ENCODE measurements at regions not wholly inside any gene's neighbourhood (a gene's known extent, or its start where the extent isn't known, plus 50 kb on each side); places are given as distances from the start of the nearest gene placed in this dataset.
A peak's percentile ranks its signal among the peaks of the same experiment; 100 is the strongest.

DNA sequence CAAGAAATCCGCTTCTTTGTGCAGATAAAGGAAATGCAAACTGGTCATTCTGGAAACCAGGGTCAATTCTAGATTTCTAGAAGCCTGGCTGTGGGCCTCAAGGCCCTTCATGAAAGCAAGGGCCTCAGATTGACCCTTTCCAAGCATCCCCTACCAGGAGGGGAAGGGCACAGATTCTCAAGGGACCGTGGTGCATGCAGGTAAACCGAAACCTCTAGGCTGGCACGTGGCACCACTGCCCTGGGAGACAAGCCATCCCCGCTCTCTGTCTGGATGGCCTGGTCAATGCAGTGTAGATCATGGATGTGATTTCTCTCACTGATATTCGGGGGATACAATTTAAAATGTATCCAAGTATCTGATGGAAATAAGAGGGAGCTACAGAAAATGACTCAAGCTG, 69.4 kb downstream of the TOMM20 start:
- WGBS (ENCODE audit: insufficient coverage), result 50% methylated on average over 2 of the region's 6 CpGs
- Histone ChIP-seq H3K4me3 (ENCODE audit: low read depth, low read length) (no peak overlapping the region), H3K36me3 (ENCODE audit: control insufficient read depth, insufficient read depth, low read length) (no peaks in the 10 kb centered on the region), H3K27me3 (ENCODE audit: control insufficient read depth, insufficient read depth, low read length) (no peaks in the 10 kb centered on the region), H3K9me3 (ENCODE audit: control insufficient read depth, insufficient read depth, low read length) (no peaks in the 10 kb centered on the region), H3K4me1 (ENCODE audit: control insufficient read depth, insufficient read depth, low read length) (peaks cover 6% of the 10 kb centered on the region), H3K27ac (ENCODE audit: low read depth, low read length) (no peak overlapping the region)
- no peak for DNase-seq (ENCODE audit: low read depth in 4 of 6, low spot score in 6 of 6)

DNA sequence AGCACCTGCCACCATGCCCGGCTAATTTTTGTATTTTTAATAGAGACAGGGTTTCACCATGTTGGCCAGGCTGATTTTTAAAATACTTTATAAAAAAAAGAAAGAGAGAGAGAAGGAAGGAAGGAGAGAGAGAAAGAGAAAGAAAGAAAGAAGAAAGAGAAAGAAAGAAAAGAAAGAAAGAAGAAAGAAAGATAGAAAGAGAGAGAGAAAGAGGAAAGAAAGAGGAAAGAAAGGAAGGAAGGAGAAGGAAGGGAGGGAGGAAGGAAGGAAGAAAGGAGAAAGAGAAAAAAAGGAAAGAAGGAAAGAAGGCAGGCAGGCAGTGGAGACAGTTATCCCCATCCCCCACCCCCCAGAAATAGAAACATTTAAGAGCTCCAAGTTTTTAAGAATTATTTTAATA, 69.9 kb downstream of the TOMM20 start:
- no CpG with 5 or more reads among the region's 1 CpG for WGBS (ENCODE audit: insufficient coverage)
- no peaks in the 10 kb centered on the region for H3K27me3 ChIP-seq (ENCODE audit: control insufficient read depth, insufficient read depth, low read length)
- no peak overlapping the region for H3K4me3 ChIP-seq (ENCODE audit: low read depth, low read length)

DNA sequence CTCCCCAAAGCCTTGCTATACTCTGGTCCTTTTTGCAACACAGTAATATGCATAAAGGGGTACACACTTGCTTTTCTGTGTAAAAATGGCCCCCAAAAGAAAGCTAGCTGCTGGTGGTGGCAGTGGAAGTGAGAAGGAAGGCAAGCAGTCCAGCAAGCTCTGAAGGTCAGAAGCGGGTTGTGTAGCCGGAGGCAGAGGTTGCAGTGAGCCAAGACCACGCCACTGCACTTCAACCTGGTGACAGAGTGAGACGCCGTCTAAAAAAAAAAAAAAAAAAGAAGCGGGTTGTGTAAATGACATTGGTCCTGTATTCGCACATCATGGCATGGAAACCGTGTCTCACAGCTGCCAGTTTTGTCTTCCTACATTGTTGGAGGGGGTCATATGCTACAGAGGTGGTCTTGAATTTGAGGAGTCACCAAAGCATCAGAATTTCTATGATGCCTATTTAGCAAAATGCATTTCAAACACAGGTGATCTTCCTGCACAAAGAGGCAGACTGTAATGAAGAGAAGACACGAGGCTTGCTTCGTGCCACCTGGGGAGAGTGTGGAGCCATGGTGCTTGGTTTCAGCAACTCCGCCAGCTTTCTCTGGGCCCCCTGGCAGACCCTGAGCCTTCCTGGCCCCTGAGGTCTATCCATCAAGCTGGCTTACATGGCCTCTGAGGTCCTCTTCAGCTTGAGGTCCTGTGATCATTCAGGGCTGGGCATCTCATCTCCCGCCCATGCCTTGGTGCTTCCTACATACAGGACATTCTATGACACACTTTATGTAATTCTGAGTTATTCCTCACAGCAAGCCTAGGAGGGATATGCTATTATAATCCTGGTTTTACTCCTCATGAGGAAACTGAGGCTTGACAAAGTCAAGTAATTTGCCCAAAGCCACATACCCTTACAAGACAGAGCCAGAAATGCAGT, 71.0 kb downstream of the TOMM20 start:
- H3K9me3 ChIP-seq (ENCODE audit: control insufficient read depth, insufficient read depth, low read length), result no peaks in the 10 kb centered on the region
- H3K27me3 ChIP-seq (ENCODE audit: control insufficient read depth, insufficient read depth, low read length), result no peaks in the 10 kb centered on the region
- H3K27ac ChIP-seq (ENCODE audit: low read depth, low read length), result no peak overlapping the region
- no peak overlapping the region for H3K4me3 ChIP-seq (ENCODE audit: low read depth, low read length)
- H3K4me1 ChIP-seq (ENCODE audit: control insufficient read depth, insufficient read depth, low read length), result peaks cover 7% of the 10 kb centered on the region
- H3K36me3 ChIP-seq (ENCODE audit: control insufficient read depth, insufficient read depth, low read length), result no peaks in the 10 kb centered on the region
- no peak for DNase-seq (ENCODE audit: low read depth in 4 of 6, low spot score in 6 of 6)
- 91% methylated on average over 8 of the region's 12 CpGs for WGBS (ENCODE audit: insufficient coverage)

More for the DNA sequence above, 69.9 kb downstream of the TOMM20 start:
- peaks cover 6% of the 10 kb centered on the region for H3K4me1 ChIP-seq (ENCODE audit: control insufficient read depth, insufficient read depth, low read length)
- H3K9me3 ChIP-seq (ENCODE audit: control insufficient read depth, insufficient read depth, low read length), result no peaks in the 10 kb centered on the region
- no peaks in the 10 kb centered on the region for H3K36me3 ChIP-seq (ENCODE audit: control insufficient read depth, insufficient read depth, low read length)
- no peak for DNase-seq (ENCODE audit: low read depth in 4 of 6, low spot score in 6 of 6)
- no peak overlapping the region for H3K27ac ChIP-seq (ENCODE audit: low read depth, low read length)

DNA sequence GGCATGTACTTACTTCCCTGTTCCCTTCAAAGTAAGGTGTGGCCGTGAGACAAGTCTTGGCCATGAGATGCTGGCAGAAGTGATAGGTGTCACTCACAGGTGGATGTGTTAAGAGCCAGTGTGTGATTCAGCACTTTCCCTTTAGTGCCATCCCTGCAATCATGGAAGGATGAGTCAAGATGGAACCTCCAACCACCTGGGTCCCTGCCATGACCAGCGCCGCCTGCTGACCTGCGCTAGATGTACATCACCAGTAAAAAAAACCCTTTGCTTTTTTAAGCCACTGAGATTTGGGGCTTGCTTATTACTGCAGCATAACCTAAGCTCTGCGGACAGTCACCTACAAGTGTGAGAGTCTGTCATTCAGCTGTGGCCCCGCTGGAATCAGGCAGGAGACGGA, 71.7 kb downstream of the TOMM20 start:
- H3K27ac ChIP-seq (ENCODE audit: low read depth, low read length), result no peak overlapping the region
- WGBS (ENCODE audit: insufficient coverage), result 100% methylated on average over 3 of the region's 7 CpGs
- no peak for DNase-seq (ENCODE audit: low read depth in 4 of 6, low spot score in 6 of 6)
- no peaks in the 10 kb centered on the region for H3K27me3 ChIP-seq (ENCODE audit: control insufficient read depth, insufficient read depth, low read length)
- no peaks in the 10 kb centered on the region for H3K9me3 ChIP-seq (ENCODE audit: control insufficient read depth, insufficient read depth, low read length)
- no peak overlapping the region for H3K4me3 ChIP-seq (ENCODE audit: low read depth, low read length)
- peaks cover 10% of the 10 kb centered on the region for H3K4me1 ChIP-seq (ENCODE audit: control insufficient read depth, insufficient read depth, low read length)
- H3K36me3 ChIP-seq (ENCODE audit: control insufficient read depth, insufficient read depth, low read length), result no peaks in the 10 kb centered on the region

DNA sequence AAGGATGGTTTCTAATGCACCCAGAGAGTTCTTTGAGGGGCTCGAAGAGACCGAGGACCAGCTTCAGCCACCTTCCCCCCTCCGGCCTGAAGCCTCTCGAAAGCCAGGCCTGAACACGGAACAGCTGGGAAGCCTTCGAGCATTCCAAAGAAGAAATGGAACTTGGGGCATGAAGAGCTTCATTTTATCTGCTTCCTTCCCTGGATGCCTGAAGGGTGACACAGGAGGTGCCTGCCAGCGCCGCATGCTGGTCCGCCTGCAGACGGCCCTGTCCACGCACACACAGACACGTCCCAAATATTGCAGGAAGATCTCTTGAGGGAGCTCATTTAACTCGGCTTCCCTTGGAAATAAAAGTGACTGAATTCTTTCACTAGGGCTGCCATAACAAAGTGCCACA, 73.7 kb downstream of the TOMM20 start:
- Histone ChIP-seq H3K27me3 (ENCODE audit: control insufficient read depth, insufficient read depth, low read length) (no peaks in the 10 kb centered on the region), H3K27ac (ENCODE audit: low read depth, low read length) (no peak overlapping the region), H3K4me3 (ENCODE audit: low read depth, low read length) (no peak overlapping the region), H3K4me1 (ENCODE audit: control insufficient read depth, insufficient read depth, low read length) (peaks cover 9% of the 10 kb centered on the region), H3K36me3 (ENCODE audit: control insufficient read depth, insufficient read depth, low read length) (no peaks in the 10 kb centered on the region), H3K9me3 (ENCODE audit: control insufficient read depth, insufficient read depth, low read length) (no peaks in the 10 kb centered on the region)
- WGBS (ENCODE audit: insufficient coverage), result 97% methylated on average over 12 of the region's 13 CpGs
- no peak for DNase-seq (ENCODE audit: low read depth in 4 of 6, low spot score in 6 of 6)

DNA sequence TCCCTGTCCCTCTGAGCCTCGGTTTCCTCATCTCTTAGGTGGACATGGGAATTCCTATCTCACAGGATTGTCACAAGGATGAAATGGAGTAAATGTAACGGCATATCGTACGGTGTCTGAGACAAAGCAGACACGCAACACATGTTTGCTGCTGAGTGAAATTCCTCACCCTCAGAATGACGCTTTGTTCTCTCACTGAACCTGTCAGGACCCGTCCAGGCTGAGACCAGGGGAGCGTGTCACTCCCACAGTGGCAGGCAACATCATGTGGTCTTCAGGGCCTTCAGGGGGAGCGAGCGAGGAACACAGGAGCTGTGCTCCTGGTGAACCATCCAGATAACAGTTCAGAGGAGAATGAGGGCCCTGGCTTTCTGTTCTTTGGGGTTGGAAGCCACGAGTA, 74.2 kb downstream of the TOMM20 start:
- WGBS (ENCODE audit: insufficient coverage), result 97% methylated on average over 10 of the region's 11 CpGs
- H3K27ac ChIP-seq (ENCODE audit: low read depth, low read length), result no peak overlapping the region

DNA sequence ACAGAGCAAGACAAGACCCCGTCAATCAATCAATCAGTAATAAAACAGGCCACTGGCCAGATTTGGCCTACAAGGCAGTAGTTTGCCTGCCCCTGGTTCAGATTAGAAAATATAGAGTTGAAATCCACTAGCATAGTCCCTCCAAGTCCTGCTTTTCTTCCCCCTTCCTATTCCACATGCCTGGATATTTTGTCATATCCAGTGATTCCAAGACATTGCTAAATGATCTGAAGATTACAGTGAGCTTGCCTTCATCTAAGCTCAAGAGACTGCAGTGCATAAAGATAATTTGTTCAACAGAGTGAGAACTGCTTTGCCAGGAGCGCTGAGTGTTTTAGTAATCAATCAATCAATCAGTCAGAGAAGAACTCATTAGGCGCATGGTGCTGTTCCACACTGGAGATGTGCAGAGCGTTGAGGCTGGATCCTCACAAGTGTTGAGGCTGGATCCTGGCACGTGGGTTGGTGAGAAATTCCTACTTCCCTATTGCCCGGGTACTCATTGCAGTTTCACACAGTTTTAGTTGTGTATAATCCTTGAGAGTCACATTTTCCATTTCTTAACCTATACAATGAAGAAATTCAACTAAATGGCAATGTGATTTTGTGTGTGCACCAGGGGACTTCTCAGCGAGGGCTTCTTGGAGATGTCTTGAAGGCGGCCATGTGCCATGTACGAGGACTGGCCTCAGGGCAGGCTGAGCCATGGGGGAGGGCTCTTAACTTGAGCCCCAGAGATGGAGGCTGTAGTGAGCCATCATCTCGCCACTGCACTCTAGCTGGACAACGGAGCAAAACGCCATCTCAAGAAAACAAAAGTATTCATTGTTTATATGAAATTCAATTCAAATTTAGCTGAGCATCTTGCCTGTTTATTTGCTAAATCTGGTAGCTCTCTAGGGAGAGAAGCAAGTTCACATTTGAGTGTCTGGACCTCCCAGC, 76.3 kb downstream of the TOMM20 start:
- no peak overlapping the region for H3K4me3 ChIP-seq (ENCODE audit: low read depth, low read length)
- H3K4me1 ChIP-seq (ENCODE audit: control insufficient read depth, insufficient read depth, low read length), result peaks cover 27% of the 10 kb centered on the region
- no peaks in the 10 kb centered on the region for H3K27me3 ChIP-seq (ENCODE audit: control insufficient read depth, insufficient read depth, low read length)
- 69% methylated on average over 4 of the region's 12 CpGs for WGBS (ENCODE audit: insufficient coverage)
- H3K27ac ChIP-seq (ENCODE audit: low read depth, low read length), result no peak overlapping the region
- no peaks in the 10 kb centered on the region for H3K36me3 ChIP-seq (ENCODE audit: control insufficient read depth, insufficient read depth, low read length)
- H3K9me3 ChIP-seq (ENCODE audit: control insufficient read depth, insufficient read depth, low read length), result no peaks in the 10 kb centered on the region
- peak in 2 of 6 donors; percentile 30 to 60 for DNase-seq (ENCODE audit: low read depth in 4 of 6, low spot score in 6 of 6)

More for the DNA sequence above, 74.2 kb downstream of the TOMM20 start:
- no peak overlapping the region for H3K4me3 ChIP-seq (ENCODE audit: low read depth, low read length)
- no peaks in the 10 kb centered on the region for H3K27me3 ChIP-seq (ENCODE audit: control insufficient read depth, insufficient read depth, low read length)
- H3K4me1 ChIP-seq (ENCODE audit: control insufficient read depth, insufficient read depth, low read length), result peaks cover 9% of the 10 kb centered on the region
- DNase-seq (ENCODE audit: low read depth in 4 of 6, low spot score in 6 of 6), result no peak
- no peaks in the 10 kb centered on the region for H3K9me3 ChIP-seq (ENCODE audit: control insufficient read depth, insufficient read depth, low read length)
- H3K36me3 ChIP-seq (ENCODE audit: control insufficient read depth, insufficient read depth, low read length), result no peaks in the 10 kb centered on the region

DNA sequence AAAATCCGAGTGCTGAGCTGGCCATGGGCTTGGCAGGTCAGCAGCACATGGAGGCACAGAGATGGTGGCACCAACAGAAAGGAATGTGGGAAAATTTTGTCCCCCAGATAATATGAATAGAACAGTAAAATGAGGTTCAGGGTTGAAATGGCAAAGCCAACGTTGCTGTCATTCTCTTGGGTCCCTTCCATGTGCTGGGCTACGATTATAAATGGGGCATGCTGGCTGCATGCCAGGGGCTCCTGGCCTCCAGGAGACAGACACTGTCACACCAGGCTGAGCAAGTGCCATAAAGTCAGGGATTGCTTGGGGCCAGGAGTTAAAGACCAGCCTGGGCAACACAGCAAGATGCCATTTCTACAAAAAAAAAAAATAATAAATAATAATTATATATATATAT, 77.1 kb downstream of the TOMM20 start:
- WGBS (ENCODE audit: insufficient coverage), result 34% methylated on average over 3 of the region's 3 CpGs
- H3K4me3 ChIP-seq (ENCODE audit: low read depth, low read length), result no peak overlapping the region
- no peak overlapping the region for H3K27ac ChIP-seq (ENCODE audit: low read depth, low read length)
- no peaks in the 10 kb centered on the region for H3K27me3 ChIP-seq (ENCODE audit: control insufficient read depth, insufficient read depth, low read length)
- peak in 2 of 6 donors; percentile 42 to 68 for DNase-seq (ENCODE audit: low read depth in 4 of 6, low spot score in 6 of 6)
- H3K9me3 ChIP-seq (ENCODE audit: control insufficient read depth, insufficient read depth, low read length), result no peaks in the 10 kb centered on the region
- H3K4me1 ChIP-seq (ENCODE audit: control insufficient read depth, insufficient read depth, low read length), result peaks cover 29% of the 10 kb centered on the region
- H3K36me3 ChIP-seq (ENCODE audit: control insufficient read depth, insufficient read depth, low read length), result no peaks in the 10 kb centered on the region

DNA sequence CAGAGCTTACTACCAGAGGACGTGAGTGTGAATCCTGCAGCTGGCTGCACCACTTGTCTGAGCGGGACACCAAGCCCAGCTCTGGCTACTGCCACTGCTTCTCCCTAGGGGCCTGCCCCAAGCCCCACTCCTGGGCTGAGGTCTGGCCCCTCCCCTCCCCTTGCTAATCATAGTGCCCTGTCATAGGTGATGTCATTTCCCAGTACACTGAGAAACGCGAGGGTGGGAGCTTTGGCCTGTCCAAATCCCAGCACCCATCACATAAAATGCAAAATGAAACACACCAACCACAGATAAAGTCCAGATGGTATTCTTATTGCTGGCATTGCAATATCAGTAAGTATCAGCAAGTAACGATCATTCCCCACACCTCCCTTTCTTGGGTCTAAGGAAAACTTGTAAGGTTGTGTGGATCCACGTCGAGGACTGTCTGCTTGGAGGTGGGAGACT, 77.7 kb downstream of the TOMM20 start:
- no peaks in the 10 kb centered on the region for H3K36me3 ChIP-seq (ENCODE audit: control insufficient read depth, insufficient read depth, low read length)
- no peak overlapping the region for H3K27ac ChIP-seq (ENCODE audit: low read depth, low read length)
- no peak overlapping the region for H3K4me3 ChIP-seq (ENCODE audit: low read depth, low read length)
- H3K9me3 ChIP-seq (ENCODE audit: control insufficient read depth, insufficient read depth, low read length), result no peaks in the 10 kb centered on the region
- no peak for DNase-seq (ENCODE audit: low read depth in 4 of 6, low spot score in 6 of 6)
- H3K4me1 ChIP-seq (ENCODE audit: control insufficient read depth, insufficient read depth, low read length), result peaks cover 29% of the 10 kb centered on the region
- WGBS (ENCODE audit: insufficient coverage), result 93% methylated on average over 2 of the region's 7 CpGs
- no peaks in the 10 kb centered on the region for H3K27me3 ChIP-seq (ENCODE audit: control insufficient read depth, insufficient read depth, low read length)

Data from spinal cord (tissue), 9 donors.